Dedifferentiated amniotic fluid mesenchymal stem cell (primary cell): ENCODE measurements at regions not wholly inside any gene's neighbourhood (a gene's known extent, or its start where the extent isn't known, plus 50 kb on each side); places are given as distances from the start of the nearest gene placed in this dataset.
"Not testable (repeated sequence)": the region's sequence is repeated elsewhere in the genome, so short reads cannot be mapped to it uniquely, and the experiment has no call there.

ENCODE experiments used
- DNase-seq: peaks from one replicate; pipeline ENCODE4 v3.0.0-alpha.2; 2016; ENCODE audit errors: extremely low spot score

DNA sequence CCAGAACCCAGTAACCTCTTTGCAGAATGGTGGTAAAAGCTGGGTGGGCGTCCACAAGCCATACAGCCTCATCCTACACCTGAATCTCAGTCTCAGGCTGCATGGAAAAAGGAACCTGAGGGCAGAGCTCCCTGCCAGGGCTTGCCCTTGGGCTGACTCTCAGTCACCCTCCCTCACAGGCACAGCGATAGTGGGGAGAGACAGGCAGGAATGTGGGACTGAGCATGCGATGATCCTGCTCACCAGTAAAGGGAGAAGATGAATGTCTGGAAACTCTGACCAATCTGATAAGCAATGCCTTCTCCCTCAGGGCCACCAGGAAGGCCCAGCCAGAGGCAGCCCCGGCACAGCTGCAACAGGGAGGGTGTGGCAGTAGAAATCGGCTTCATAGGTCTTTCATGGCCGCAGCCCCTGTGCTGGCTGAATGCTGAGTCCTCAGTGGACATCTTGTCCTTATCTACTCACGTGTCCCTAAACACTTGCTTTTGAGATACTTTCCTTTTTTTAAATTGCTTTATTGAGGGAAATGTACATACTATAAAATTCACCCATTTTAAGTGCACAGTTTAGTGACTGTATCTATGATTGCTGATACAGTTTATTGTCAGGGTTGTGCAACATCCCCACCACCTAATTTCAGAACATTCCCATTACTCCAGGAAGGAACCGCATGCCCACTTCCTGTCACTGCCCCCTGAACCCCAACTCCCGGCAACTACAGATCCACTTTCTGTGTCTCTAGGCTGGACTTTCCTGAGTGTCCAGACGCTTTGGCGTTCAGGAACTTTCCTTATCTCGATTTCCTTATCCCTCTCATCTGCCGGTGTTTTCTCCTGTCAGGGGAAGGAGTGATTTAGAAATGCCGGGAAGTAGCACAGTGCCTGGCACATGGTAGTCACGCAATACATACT is 258.1 kb downstream of the PCNX1 start:
- DNase-seq, result no peak

DNA sequence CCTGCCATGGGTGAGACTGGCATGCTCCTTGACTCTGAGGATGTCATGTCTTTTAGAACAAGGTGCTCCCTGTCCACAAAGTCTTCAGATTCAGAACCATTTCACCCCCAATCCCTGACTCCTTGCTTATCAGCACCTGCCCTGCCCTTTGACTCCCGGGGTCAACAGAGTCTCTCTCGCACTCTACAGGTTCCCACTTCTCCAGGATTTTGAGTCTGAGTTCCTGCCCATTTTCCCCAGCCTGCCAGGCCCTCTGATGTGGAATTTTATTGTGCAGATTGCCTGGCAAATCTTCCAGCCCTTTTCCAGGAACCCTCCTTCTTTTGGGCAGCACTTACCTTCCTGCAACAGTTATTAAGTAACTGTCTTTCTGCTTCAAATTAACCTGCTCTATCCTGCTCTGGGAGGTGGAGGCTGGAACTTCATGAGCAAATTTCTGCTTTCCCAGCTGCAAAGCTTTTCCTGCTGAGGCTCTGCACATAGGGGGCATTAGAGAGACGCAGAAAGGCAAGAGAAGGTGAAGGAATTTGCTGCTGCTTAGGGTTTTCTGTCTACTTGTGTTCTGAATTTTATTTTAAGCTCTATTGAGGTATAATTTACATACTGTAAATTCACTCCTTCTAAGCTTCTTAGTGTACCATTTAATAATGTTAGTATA is 259.1 kb downstream of the PCNX1 start:
- DNase-seq, result peak; percentile 80

DNA sequence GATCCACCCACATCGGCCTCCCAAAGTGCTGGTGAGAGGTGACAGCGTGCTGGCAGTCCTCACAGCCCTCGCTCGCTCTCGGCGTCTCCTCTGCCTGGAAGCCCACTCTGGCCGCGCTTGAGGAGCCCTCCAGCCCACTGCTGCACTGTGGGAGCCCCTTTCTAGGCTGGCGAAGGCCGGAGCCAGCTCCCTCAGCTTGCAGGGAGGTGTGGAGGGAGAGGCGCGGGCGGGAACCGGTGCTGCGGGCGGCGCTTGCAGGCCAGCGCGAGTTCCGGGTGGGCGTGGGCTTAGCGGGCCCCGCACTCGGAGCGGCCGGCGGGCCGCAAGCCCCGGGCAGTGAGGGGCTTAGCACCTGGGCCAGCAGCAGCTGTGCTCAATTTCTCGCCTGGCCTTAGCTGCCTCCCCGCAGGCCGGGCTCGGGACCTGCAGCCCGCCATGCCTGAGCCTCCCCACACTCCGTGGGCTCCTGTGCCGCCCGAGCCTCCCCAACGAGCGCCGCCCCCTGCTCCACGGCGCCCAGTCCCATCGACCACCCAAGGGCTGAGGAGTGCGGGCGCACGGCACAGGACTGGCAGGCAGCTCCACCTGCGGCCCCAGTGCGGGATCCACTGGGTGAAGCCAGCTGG is 260.2 kb downstream of the PCNX1 start:
- DNase-seq, result not testable (repeated sequence)

DNA sequence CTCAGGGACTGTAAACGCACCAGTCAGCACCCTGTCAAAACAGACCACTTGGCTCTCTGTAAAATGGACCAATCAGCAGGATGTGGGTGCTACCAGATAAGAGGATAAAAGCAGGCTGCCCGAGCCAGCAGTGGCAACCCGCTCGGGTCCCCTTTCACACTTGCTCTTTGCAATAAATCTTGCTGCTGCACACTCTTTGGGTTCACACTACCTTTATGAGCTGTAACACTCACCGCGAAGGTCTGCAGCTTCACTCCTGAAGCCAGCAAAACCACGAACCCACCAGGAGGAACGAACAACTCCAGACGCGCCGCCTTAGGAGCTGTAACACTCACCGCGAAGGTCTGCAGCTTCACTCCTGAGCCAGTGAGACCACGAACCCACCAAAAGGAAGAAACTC is 260.9 kb downstream of the PCNX1 start:
- not testable (repeated sequence) for DNase-seq

DNA sequence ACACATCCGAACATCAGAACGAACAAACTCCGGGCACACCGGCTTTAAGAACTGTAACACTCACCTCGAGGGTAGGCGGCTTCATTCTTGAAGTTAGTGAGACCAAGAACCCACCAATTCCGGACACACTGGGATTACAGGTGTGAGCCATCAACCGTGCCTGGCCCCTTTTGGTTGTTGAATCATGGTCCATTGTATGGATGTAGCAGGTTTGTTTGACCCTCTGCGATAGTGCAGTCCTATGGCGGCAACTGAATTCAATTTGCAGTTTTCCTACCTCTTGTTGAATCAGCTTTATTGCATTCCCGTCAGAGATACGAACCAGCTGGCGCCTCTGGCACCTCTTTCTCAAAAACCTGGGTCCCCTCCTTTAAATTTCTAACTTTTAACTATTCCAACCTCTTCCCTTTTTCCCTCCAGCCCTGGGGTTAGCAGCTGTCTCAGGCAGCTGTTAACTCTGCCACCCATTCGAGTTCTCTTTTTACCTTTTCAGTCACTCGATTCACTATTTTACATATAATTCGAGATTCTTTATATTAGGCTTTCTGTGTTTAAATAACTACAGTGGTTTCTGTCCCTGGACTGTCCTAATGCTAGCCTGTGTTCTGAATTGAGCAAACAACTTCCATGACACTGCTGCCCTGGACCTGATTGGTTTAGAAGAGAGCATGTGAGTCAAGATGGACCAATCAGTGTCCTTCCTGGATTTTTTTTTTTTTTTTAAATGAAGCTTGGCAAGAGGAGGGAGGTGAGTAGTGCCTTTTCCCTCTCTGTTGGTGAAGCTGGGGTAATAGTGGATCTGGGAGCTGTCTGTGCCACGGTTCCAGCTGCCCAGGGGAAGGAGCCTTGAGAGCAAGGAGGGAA is 261.5 kb downstream of the PCNX1 start:
- DNase-seq, result no peak

DNA sequence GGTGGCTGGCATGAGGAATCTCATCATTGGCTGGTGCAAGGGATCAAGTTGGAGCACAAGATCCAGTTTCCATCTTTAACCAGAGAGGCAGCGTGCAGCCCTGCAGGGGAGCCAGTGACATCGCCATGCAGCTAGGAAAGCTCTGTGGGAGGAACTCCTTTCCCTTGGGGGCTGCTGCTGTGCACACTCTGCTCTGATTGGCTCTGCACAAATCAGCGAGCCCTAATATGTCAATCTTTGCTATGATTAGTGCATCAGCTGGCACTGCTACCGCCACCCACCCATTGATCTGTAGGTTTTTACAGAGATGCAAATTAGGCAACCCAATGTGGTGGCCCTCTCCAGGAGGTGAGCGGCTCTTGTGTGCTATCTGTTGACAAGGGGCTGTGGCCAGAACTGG is 262.6 kb downstream of the PCNX1 start:
- DNase-seq, result no peak

DNA sequence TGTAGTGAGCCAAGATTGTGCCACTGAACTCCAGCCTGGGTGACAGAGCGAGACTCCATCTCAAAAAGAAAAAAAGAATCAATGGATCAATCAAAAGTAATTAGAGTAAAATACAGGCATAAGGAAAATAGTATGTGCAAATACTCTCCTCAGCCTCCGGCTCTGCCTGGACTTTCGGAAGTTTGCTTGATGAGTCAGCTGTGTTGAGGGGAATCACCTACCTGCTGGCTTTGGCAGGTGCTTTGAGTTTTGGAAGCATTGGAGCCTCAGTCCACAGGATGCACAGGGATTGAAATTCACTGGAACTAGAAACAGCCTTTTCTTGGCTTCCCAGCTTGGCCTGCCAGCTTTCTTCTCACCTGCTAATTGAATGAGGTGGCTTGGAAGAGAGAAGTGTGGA is 268.2 kb downstream of the PCNX1 start:
- DNase-seq, result no peak

DNA sequence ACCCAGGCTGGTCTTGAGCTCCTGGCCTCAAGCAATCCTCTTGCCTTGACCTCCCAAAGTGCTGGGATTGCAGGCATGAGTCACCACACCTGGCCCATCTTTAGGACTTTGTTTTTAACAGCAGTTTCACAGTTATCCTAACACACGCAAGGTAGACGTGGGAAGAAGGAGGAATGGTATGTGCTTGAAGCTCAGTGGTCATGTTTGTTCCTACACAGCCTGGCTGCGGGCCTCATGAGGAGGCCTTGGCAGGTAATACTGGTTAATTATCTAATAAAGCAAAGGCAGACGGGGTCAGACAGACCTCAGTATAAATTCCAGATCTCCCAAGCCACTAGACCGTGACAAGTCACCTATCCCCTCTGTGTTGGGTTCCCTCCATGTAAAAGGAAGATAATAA is 271.8 kb downstream of the PCNX1 start:
- DNase-seq, result no peak

DNA sequence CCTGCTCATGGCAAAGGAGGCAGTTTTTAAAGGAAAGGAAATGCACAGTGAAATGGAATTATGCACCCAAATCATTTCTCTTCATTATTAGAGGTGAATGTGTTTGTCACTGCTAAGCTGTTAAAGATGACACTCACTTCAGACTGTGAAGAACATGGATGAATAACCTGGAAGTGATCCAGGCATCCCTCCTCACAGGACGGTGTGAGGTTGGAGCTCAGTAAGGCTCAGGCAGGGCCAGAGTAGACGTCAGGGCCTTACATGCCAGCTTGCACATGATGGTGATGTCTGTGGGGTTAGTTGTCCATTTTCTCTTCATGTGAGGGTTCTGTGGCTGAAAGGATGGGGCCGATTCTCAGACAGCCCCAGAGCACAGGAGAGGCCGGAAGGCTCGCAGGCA is 273.1 kb downstream of the PCNX1 start:
- no peak for DNase-seq

DNA sequence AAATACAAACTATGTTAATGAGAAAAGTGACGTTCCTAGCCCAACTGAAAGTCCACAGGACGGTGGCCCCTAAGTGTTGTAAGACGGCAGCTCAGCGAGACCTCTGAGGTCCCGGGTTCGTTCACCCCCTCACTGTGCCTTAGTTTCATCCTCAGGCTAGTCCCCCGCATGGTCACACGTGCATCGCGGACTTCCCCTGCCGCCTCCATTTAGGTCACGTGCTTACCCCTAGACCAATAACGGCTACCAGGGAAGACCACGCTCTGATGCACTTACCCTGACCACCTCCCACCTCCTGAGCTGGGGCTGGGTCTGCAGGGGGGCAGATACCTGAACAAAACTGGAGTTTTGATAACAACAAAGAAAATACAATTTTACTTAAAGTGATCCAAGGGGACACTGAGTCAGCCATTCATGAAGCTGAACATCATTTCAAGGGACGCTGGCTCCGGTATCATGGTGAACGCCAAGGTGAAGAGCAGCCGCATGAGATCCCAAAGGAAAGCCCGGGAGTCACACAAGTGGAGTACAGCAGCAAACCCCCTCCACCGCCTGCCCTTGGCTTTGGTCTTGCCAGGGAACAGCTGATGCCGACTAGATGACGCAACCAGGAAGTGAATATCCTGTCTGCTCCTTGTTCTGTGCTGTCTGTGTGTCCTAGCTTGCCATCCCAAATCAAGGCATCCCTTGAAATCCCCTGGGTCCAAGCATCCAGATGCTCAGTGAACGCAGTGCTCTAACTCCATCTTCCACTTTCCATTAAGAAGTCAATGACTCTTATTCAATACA is 274.1 kb downstream of the PCNX1 start:
- no peak for DNase-seq

DNA sequence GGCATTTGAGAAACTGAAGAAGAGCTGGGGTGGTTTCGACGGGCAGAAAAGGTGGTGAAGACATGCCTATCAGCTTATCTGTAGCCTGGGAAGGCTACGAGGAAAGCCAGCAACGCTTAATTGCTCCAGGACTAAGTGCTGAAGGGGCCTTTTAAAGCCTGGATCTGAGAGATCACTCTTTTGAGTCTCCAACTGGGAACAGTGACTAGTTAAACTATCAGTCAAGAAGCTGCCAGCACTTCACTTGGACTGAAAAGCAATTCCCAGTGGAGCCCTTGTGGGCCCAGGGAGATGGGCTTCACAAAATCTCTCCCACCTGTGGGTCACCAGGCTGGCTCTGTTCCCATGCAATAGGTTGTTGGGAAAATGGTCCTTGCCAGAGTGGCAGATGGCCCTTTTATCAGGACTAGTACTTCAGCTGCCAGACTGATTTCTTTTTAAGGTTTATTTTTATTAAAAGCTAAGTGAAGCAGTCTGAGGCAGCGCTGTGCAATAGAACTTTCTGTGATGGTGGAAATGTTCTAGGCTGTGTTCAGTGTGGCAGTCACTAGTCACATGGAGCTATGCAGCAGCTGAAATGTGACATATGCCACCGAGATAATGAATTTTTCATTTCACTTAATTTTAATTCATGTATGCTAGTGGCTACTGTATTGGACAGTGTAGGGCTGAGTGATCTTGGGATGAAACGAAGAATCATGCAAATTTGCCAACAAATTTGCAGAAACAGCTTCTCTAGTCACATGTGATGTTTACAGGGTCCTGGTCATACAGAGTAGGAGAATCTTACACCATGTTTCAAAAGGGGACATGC is 276.8 kb downstream of the PCNX1 start:
- no peak for DNase-seq

DNA sequence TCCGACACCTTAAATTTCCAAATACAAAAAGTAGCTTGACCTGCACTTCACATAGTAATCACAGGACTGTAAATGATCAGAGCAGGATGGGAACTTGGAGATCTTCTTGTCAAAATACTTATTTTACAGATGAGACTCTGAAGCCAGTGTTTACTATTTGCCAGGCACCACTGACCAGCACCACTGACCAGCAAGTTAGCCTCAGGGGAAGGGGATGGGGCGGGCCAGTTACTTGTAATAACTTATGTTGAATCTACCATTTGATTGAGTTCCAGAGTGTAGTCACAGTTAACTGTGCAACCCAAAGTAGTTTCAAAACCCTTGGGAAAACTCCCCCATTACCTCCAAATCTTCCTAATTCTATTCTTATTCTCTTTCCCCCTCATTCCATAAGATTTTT is 278.4 kb downstream of the PCNX1 start:
- DNase-seq, result no peak

DNA sequence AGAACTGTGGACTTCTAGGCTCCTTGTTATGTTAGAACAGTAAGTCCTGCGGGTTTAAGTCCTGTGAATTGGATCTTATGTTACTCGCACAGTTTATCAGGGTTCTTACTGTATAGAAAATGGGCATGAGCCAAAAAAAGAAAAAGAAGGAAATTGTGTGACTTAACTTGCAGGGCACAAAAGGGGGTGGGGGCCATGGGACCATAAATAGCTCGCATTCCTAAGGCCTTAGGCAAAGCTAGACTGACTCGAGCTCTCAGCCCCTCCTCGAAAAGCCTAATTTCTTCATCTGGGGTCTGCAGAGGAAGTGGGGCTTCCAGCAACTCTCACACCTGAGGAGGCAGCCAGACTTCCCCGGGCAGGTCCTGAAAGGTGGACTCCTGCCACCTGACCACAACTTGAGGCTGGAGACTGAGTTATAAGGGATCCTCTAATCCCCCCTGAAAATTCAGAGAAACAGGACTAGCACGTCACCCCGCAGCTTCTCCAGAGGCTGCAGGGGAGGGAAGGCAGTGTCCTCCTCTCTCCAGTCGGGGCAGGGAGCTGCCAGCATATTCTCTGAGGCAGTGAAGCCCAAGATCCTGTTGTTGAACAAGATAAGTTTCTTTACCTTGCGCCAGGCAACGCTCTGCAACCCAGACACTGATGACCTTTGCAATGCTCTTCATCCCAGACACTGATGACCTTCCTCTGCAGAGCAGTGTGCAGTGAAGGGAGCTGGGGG is 280.5 kb downstream of the PCNX1 start:
- no peak for DNase-seq

DNA sequence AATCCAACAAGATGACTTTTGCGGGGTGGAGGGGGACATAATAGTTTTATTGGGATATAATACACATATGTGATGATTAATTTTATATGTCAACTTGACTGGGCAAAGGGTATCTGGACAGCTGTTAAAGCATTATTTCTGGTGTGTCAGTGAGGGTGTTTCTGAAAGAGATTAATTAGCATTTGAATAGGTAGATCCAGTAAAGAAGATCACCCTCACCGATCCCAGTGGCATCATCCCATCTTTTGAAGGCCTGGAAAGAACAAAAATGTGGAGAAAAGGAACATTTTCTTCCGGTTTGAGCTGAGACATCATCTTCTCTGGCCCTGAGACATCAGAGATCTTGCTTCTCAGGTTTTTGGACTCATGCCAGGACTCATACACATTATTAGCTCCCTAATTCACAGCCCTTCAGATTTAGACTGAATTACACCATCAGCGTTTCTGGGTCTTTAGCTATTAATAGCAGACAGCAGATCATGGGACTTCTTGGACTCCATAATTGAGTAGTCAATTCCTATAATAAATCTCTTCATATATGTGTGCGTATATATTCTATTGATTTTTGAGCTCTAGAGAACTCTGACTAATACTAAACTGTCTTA is 283.6 kb downstream of the PCNX1 start:
- DNase-seq, result no peak

DNA sequence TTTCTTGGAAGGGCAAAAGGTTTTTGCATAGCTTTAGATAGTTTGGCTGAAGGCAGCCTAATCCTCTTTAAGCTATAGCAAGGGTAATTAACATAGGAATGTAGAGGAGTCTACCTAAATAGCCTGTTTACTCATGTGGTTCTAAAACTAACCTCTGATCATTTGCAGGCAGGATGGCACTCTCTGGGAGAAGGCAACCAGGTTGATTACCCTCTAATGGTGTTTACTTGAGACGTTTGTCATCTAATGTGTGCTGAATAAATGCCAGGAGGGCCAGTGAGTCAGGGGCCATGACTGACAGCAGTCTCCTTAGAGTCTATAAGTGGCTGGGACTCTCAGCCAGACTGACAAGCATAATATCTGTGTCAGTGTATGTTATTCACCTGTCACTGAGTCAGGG is 286.4 kb downstream of the PCNX1 start:
- no peak for DNase-seq

DNA sequence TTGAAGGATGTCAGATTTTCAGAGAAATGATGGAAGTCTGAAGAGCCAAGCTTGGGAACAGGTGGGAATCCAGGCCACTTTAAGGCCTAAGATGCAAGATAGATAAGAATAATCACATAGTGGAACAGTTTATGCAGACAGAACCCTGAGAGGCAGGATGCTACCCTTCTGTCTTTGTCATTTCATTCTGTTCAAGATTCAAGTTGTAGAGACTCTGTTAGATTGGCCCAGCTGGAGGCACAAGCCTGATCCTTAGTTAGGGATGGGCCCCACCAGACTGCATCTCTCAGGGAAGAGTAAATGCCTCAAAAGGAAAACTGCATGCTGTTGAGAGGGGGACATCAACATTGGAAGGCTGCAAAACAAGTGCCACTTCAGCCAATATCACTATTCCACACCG is 287.0 kb downstream of the PCNX1 start:
- no peak for DNase-seq

DNA sequence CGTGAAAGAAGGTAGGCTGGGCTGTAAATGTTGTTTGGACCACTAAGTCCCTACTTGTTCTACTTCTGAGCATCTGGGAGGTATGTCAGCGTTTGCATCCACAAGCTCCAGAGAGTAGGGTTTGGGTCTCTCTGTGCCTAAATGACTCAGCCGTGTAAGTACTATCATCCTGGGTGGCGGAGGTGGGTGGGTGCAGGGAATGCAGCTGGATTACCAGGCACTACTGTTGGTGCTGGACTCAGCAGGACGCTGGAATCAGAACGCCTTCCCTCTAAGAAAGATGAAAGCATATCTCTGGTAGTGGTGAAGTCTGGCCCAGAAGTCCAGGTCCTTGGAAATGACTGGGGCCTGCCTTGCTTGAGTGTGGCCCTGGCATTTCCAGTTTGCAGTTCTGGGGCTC is 289.7 kb downstream of the PCNX1 start:
- DNase-seq, result no peak

DNA sequence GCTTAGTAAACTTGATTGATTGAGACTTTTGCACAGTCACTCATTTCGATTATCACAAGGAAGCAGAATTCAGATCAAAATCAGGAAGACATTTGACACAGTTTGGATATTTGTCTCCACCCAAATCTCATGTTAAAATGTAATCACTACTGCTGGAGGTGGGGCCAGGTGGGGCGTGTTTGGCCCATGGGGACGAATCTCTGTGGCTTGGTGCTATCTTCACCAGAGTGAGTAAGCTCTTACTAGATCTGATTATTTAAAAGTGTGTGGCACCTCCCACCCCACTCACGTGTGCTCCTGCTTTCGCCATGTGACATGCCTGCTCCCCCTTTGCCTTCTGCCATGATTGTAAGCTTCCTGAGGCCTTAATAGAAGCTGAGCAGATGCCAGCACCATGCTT is 291.4 kb downstream of the PCNX1 start:
- no peak for DNase-seq

DNA sequence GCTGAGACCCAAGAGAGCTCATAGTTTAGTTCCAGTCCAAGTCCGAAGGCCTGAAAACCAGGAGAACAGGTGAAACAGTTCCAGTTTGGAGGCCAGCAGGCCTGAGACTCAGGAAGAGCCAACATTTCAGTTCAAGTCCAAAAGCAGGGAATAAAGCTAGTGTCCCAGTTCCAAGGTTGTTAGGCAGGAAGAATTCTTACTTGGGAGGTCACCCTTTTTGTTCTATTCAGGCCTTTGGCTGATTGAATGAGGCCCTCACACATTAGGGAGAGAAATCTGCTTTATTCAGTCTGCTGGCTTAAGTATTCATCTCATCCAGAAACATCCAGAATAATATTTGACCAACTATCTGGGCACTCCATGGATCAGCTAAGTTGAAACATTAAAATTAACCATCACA is 294.6 kb downstream of the PCNX1 start:
- DNase-seq, result no peak
